Transverse colon (tissue), 4 donors: ENCODE measurements at regions not wholly inside any gene's neighbourhood (a gene's known extent, or its start where the extent isn't known, plus 50 kb on each side); places are given as distances from the start of the nearest gene placed in this dataset.

Source experiments
- POLR2A ChIP-seq: fragments of 450-650 bp; IDR thresholded peaks from one replicate; pipeline ENCODE4 v1.6.1; 2016; ENCODE audit warnings: antibody characterized with exemption, mild to moderate bottlenecking, moderate library complexity
- POLR2AphosphoS5 ChIP-seq, 3 donors: sonication (generic); formaldehyde crosslinking; IDR thresholded peaks; one replicate each; pipeline ENCODE4 v1.6.1; 2016; ENCODE audit warnings: antibody characterized with exemption in 3 of 3
- TF ChIP-seq, protein P1 (sequence below), 5 experiments: fragments of 200-600 bp in 3 of 5; fragments of 450-650 bp in 2 of 5; sonication (generic) in 3 of 5; IDR thresholded peaks; 1 replicate in 2 of 5; 2 replicates in 3 of 5; pipeline ENCODE4 v1.5.1; 2016 to 2017; ENCODE audit warnings: antibody characterized with exemption in 5 of 5, inconsistent platforms in 3 of 5, mild to moderate bottlenecking in 2 of 5, moderate library complexity in 1 of 5

DNA sequence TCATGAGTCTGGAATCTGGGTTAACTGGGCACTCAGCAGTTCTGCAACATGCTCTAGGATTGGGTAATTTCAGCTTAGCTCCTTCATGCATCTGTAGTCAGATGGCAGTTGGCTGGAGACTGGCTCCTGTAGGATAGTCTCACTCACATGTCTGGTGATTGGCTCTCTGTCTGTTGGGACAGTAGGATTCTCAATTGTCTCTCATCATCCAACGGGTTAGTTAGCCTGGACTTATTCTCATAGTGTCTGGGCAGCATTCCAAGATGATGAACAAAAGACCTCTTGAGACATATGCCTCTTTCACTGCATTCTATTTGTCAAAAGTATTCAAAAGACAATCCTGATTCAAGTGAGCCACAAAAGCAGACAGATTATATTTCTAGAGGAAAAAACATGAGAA, 795.6 kb upstream of the GALNTL6 start:
- TF ChIP-seq, protein P1, sequence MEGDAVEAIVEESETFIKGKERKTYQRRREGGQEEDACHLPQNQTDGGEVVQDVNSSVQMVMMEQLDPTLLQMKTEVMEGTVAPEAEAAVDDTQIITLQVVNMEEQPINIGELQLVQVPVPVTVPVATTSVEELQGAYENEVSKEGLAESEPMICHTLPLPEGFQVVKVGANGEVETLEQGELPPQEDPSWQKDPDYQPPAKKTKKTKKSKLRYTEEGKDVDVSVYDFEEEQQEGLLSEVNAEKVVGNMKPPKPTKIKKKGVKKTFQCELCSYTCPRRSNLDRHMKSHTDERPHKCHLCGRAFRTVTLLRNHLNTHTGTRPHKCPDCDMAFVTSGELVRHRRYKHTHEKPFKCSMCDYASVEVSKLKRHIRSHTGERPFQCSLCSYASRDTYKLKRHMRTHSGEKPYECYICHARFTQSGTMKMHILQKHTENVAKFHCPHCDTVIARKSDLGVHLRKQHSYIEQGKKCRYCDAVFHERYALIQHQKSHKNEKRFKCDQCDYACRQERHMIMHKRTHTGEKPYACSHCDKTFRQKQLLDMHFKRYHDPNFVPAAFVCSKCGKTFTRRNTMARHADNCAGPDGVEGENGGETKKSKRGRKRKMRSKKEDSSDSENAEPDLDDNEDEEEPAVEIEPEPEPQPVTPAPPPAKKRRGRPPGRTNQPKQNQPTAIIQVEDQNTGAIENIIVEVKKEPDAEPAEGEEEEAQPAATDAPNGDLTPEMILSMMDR (IDR thresholded peaks at IDR 0.05) = no peak
- TF ChIP-seq POLR2A (no peak), POLR2AphosphoS5 (IDR thresholded peaks at IDR 0.05) (no peak)
